CD4-positive, alpha-beta T cell treated with Interleukin-17A for 1 hour (primary cell): ENCODE measurements at regions not wholly inside any gene's neighbourhood (a gene's known extent, or its start where the extent isn't known, plus 50 kb on each side); places are given as distances from the start of the nearest gene placed in this dataset.

Source experiments
- DNase-seq: peaks from one replicate; pipeline ENCODE4 v3.0.0-alpha.2; 2020

DNA sequence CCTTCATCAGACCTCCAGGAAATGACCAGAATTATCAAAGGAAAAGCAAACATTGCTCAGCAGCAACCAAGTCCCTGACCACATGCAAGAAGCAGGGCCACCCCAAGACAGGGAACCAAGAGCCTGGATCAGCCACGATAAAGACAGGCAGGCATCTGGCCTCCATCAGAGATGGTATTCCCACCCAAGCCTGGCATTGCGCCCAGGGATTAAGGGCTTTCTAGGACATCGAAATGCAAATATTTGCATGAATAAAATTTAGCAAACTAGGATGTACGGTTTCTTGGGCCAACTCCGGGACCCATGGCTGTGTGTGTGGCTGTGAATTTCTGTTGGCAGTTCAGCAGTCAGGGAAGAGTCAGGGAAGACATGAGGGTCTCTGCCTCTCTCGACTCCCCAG, 241.4 kb upstream of the DYNLRB2 start:
- DNase-seq, result no peak

DNA sequence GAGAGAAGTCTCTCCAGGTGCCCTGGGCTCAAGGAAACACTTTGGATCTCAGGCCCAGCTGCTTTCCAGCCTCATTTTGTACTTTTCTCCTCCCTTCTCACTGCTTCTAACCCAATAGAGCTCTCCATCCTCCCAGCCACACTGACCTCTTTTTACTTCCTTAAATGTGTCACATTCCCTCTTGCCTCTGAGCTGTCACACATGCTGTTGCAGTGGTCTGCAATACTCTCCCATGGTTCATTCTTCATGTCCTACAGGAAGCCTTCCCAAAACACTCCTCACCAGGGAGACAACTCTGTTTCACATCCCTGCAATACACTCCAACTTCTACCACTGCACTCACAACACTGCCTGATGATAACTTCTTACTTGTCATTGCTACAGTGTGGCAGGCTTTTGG, 242.1 kb upstream of the DYNLRB2 start:
- no peak for DNase-seq

DNA sequence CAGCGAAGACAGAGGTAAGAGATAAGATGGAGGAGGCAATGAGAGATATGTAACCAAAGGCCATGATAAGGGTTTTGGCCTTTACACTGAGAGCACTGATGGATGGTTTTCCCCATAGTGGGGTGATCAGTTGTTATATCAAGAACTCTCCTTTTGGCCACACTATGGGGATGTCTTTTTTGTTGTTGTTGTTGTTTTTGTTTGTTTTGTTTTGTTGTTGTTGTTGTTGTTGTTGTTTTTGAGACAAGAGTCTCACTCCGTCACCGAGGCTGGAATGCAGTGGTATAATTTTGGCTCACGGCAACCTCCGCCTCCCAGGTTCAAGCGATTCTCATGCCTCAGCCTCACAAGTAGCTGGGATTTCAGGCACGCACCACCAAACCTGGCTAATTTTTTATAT, 244.8 kb upstream of the DYNLRB2 start:
- DNase-seq, result no peak

DNA sequence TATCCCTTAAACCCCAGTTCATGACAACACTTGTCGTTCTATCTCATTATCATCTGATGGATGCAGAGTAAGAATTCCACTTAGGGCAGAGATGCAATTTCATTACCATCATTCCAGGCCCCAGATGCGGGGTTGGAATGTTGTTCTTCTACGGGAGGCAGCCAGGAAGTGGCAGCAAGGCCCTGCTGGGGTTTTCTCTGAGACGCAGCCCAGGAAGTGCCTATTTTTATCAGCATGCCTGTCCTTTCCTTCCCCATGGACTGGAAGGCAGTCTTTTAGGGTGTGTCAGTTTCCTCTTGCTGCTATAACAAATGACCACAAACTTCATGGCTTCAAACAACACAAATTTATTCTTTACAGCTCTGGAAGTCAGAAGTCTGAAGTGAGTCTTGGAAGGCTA, 246.6 kb upstream of the DYNLRB2 start:
- no peak for DNase-seq

GRCh38 chr16:80288616-80289015, 252.2 kb upstream of the DYNLRB2 start:
- DNase-seq, result no peak

- DNase-seq, result no peak
Observed at GRCh38 chr16:80287674-80288073, 253.1 kb upstream of the DYNLRB2 start.

GRCh38 chr16:80285104-80285503, 255.7 kb upstream of the DYNLRB2 start:
- DNase-seq, result no peak

GRCh38 chr16:80283466-80284392, 257.1 kb upstream of the DYNLRB2 start:
- no peak for DNase-seq

GRCh38 chr16:80280557-80280956, 260.2 kb upstream of the DYNLRB2 start:
- DNase-seq, result no peak

GRCh38 chr16:80279656-80280055, 261.1 kb upstream of the DYNLRB2 start:
- DNase-seq, result no peak

GRCh38 chr16:80277182-80277581, 263.6 kb upstream of the DYNLRB2 start:
- no peak for DNase-seq

- DNase-seq, result no peak
Observed at GRCh38 chr16:80274576-80275191, 266.1 kb upstream of the DYNLRB2 start.

GRCh38 chr16:80273635-80274538, 266.9 kb upstream of the DYNLRB2 start:
- no peak for DNase-seq

GRCh38 chr16:80265624-80266306, 275.0 kb upstream of the DYNLRB2 start:
- DNase-seq, result no peak

GRCh38 chr16:80263848-80264694, 276.7 kb upstream of the DYNLRB2 start:
- no peak for DNase-seq

- DNase-seq, result no peak
Observed at GRCh38 chr16:80263181-80263823, 277.5 kb upstream of the DYNLRB2 start.

GRCh38 chr16:80260906-80261311, 279.9 kb upstream of the DYNLRB2 start:
- DNase-seq, result no peak

GRCh38 chr16:80259290-80259805, 281.4 kb upstream of the DYNLRB2 start:
- DNase-seq, result no peak

DNA sequence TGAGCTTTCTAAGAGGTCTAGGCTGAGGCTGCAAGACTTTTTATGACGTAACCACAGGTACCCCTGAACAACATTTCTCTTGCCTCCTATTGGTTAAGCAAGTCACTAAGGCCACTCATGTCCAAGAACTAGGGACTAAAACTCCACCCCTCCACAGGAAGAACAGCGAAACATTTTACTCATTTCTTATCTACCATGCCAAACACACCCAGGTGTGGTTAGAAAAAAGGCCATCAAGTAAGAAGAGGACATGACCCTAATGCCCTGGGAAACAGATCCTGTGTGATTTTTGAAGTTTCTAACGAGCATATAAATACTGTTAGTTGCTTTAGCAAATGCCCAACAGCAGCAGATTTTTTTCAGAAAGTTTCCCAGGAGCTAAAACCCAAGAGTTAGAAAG, 282.4 kb upstream of the DYNLRB2 start:
- no peak for DNase-seq

DNA sequence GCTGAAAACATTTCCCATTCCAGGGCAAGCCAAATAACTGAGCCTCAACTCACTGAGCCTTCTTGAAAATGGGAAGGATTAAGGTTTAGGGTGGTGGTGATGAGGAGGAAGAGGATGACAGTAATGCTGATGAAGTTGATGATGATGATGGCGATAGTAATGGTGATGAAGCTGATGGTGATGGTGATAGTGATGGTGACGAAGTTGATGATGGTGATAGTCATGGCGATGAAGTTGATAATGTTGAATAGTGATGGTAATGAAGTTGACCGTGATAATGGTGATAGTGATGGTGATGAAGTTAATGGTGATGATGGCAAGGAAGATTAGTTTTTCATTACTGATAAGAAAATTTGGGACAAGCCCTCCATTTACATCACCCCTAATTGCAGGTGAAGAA, 285.8 kb upstream of the DYNLRB2 start:
- no peak for DNase-seq

- DNase-seq, result no peak
Observed at GRCh38 chr16:80253741-80254140, 287.1 kb upstream of the DYNLRB2 start.
